Thymus (tissue), 11 donors: ENCODE measurements at regions not wholly inside any gene's neighbourhood (a gene's known extent, or its start where the extent isn't known, plus 50 kb on each side); places are given as distances from the start of the nearest gene placed in this dataset.
"Not testable (repeated sequence)": the region's sequence is repeated elsewhere in the genome, so short reads cannot be mapped to it uniquely, and the experiment has no call there.

Experiments used
- DNase-seq, 9 donors: peaks; one replicate each; pipeline ENCODE4 v3.0.0-alpha.2; 2013; ENCODE audit warnings: low spot score in 9 of 9, low read depth in 6 of 9, missing footprints in 1 of 9
- H3K27ac ChIP-seq, 2 donors: one replicate each; pipeline ENCODE4 v1.5.1; 2013; ENCODE audit warnings: control low read depth in 1 of 2, low read depth in 1 of 2, low read length in 1 of 2, mild to moderate bottlenecking in 1 of 2, moderate library complexity in 1 of 2
- H3K27me3 ChIP-seq, 2 donors: one replicate each; pipeline ENCODE4 v1.5.1; 2013; ENCODE audit warnings: low read length in 1 of 2; ENCODE audit not compliant: control insufficient read depth in 2 of 2, insufficient read depth in 1 of 2
- H3K36me3 ChIP-seq, 2 donors: one replicate each; pipeline ENCODE4 v1.5.1; 2013; ENCODE audit warnings: low read length in 1 of 2, mild to moderate bottlenecking in 1 of 2, moderate library complexity in 1 of 2; ENCODE audit not compliant: control insufficient read depth in 2 of 2, insufficient read depth in 2 of 2
- H3K4me1 ChIP-seq, 2 donors: one replicate each; pipeline ENCODE4 v1.5.1; 2013; ENCODE audit warnings: low read length in 2 of 2; ENCODE audit not compliant: control insufficient read depth in 2 of 2, insufficient read depth in 2 of 2
- H3K4me3 ChIP-seq, 2 donors: one replicate each; pipeline ENCODE4 v1.5.1; 2013; ENCODE audit warnings: low read length in 2 of 2, control low read depth in 1 of 2, mild to moderate bottlenecking in 1 of 2
- H3K9me3 ChIP-seq, 2 donors: one replicate each; pipeline ENCODE4 v1.5.1; 2013; ENCODE audit warnings: low read length in 1 of 2, mild to moderate bottlenecking in 1 of 2; ENCODE audit not compliant: control insufficient read depth in 2 of 2, insufficient read depth in 1 of 2
- WGBS: extraction: QIAGEN DNeasy Blood & Tissue Kit; methylation state at CpG from one replicate; pipeline ENCODE4 v1.1.7; 2013; 5-methylcytosine and 5-hydroxymethylcytosine counted together
- donor health status: healthy.

DNA sequence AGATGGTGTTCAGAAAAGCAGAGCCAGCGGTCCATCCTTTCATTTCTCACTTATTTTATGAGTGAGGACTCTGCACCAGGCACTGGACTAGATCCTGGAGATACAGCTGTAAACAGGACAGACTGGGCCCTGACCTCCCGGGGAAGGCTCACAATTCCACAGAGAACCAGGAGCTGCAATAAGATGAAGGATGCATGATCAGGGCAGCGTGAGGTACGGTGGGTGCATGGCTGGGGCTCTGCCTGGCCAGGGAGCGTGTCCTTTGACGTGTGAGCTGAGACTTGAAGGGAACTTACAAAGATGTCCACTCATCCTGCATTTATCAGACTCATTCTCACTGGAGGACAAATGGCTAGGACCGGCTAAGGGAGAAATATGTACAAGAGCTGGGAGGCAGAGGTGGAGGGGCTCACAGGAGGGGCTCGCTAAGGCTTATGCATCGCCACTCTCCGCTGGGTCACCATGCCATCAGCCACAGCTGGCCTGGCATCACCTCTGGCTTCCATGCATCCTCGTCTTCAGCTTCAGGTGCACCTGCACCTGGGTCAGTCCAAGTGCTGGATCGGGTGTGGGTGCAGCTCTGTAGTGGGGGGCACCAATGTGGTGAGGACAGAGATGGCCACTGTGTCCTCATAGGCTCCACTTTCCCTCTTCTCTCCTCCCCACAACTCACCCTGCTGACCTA lies 213.9 kb downstream of the TOMM20 start:
- Histone ChIP-seq H3K4me3 (no peak overlapping the region), H3K4me1 (peaks cover 0 to 34% of the 10 kb centered on the region in 2 donors), H3K9me3 (peaks cover 0 to 9% of the 10 kb centered on the region in 2 donors), H3K27ac (no peak overlapping the region), H3K36me3 (no peaks in the 10 kb centered on the region), H3K27me3 (no peaks in the 10 kb centered on the region)
- no peak for DNase-seq
- 97% methylated on average over 12 of the region's 12 CpGs for WGBS

DNA sequence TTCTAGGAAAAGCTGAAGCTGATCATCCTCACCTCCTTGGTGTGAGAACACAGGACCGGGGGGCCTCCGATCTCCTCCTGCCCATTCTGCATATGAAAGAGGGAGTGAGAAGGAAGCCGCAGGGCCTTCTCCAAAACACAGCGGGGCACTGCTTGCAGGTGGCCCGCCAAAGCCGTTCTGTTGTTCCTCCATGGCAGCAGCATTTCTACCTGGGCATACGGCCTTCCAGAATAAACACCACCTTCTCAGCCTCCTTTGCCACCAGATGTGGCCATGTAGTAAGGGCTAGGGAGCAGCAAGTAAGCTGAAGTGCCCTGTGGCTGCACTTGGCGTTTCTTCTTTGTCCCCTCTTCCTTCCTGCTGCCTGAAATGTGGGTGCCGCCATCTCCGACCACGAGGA lies 214.9 kb downstream of the TOMM20 start:
- no peaks in the 10 kb centered on the region for H3K36me3 ChIP-seq
- peaks cover 0 to 9% of the 10 kb centered on the region in 2 donors for H3K9me3 ChIP-seq
- H3K4me3 ChIP-seq = no peak overlapping the region
- no peak for DNase-seq
- H3K27me3 ChIP-seq = no peaks in the 10 kb centered on the region
- no peak overlapping the region for H3K27ac ChIP-seq
- peaks cover 0 to 30% of the 10 kb centered on the region in 2 donors for H3K4me1 ChIP-seq
- 96% methylated on average over 11 of the region's 11 CpGs for WGBS

GRCh38 chr1:234913278-234913649 lies 215.4 kb downstream of the TOMM20 start:
- H3K4me3 ChIP-seq = no peak overlapping the region
- DNase-seq = no peak
- peaks cover 0 to 25% of the 10 kb centered on the region in 2 donors for H3K4me1 ChIP-seq
- H3K36me3 ChIP-seq = no peaks in the 10 kb centered on the region
- H3K27me3 ChIP-seq = no peaks in the 10 kb centered on the region
- H3K27ac ChIP-seq = no peak overlapping the region
- WGBS = 96% methylated on average over 8 of the region's 8 CpGs
- peaks cover 0 to 9% of the 10 kb centered on the region in 2 donors for H3K9me3 ChIP-seq

GRCh38 chr1:234912548-234913277 lies 215.9 kb downstream of the TOMM20 start:
- Histone ChIP-seq H3K4me1 (peaks cover 0 to 22% of the 10 kb centered on the region in 2 donors), H3K9me3 (peaks cover 0 to 9% of the 10 kb centered on the region in 2 donors), H3K36me3 (no peaks in the 10 kb centered on the region), H3K27ac (no peak overlapping the region), H3K27me3 (no peaks in the 10 kb centered on the region), H3K4me3 (no peak overlapping the region)
- peak in 1 of 9 donors; percentile 45 for DNase-seq
- WGBS = 80% methylated on average over 9 of the region's 9 CpGs

GRCh38 chr1:234911787-234912186 lies 216.8 kb downstream of the TOMM20 start:
- Histone ChIP-seq H3K4me1 (peaks cover 0 to 22% of the 10 kb centered on the region in 2 donors), H3K36me3 (no peaks in the 10 kb centered on the region), H3K27ac (peak overlapping the region in 1 of 2 donors; percentile 10), H3K27me3 (no peaks in the 10 kb centered on the region), H3K9me3 (peaks cover 0 to 9% of the 10 kb centered on the region in 2 donors), H3K4me3 (no peak overlapping the region)
- DNase-seq = peak in 1 of 9 donors; percentile 39
- 32% methylated on average over 8 of the region's 8 CpGs for WGBS

DNA sequence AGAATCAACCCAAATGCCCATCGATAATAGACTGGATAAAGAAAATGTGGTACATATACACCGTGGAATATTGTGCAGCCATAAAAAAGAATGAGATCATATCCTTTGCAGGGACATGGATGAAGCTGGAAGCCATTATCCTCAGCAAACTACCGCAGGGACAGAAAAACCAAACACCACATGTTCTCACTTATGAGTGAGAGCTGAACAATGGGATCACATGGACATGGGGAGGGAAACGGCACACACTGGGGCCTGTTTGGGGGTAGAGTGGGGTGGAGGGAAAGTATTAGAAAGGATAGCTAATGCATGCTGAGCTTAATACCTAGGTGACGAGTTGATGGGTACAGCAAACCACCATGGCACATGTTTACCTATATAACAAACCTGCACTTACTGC lies 217.5 kb downstream of the TOMM20 start:
- 96% methylated on average over 5 of the region's 5 CpGs for WGBS
- not testable (repeated sequence) for H3K9me3 ChIP-seq

DNA sequence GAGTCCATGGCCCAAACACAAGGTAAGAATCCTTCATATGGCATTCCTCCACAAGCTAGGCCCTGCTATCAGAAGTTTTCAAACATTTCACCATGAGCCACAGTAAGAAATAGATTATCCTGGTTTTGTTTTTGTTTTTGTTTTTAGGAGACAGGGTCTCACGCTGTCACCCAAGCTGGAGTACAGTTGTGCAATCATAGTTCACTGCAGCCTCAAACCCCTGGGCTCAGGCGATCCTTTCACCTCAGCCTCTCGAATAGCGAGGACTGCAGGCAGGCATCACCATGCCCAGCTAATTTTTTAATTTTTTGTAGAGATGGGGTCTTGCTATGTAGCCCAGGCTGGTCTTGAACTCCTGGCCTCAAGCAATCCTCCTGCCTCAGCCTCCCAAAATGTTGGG lies 218.8 kb downstream of the TOMM20 start:
- WGBS = 98% methylated on average over 4 of the region's 4 CpGs
- peaks cover 0 to 16% of the 10 kb centered on the region in 2 donors for H3K4me1 ChIP-seq

More for the DNA sequence above, 217.5 kb downstream of the TOMM20 start:
- H3K27ac ChIP-seq, H3K27me3 ChIP-seq, H3K4me3 ChIP-seq, H3K36me3 ChIP-seq, DNase-seq: not testable (repeated sequence)
- H3K4me1 ChIP-seq = peaks cover 0 to 20% of the 10 kb centered on the region in 2 donors

GRCh38 chr1:234909307-234909810 lies 219.3 kb downstream of the TOMM20 start:
- 94% methylated on average over 1 of the region's 1 CpG for WGBS
- H3K36me3 ChIP-seq = no peaks in the 10 kb centered on the region
- no peak for DNase-seq
- H3K4me3 ChIP-seq = no peak overlapping the region
- H3K9me3 ChIP-seq = peaks cover 0 to 9% of the 10 kb centered on the region in 2 donors
- H3K27ac ChIP-seq = no peak overlapping the region
- H3K27me3 ChIP-seq = no peaks in the 10 kb centered on the region
- H3K4me1 ChIP-seq = peaks cover 0 to 16% of the 10 kb centered on the region in 2 donors

More for the DNA sequence above, 218.8 kb downstream of the TOMM20 start:
- H3K9me3 ChIP-seq = peaks cover 0 to 9% of the 10 kb centered on the region in 2 donors
- H3K27me3 ChIP-seq = no peaks in the 10 kb centered on the region
- H3K36me3 ChIP-seq = no peaks in the 10 kb centered on the region
- H3K4me3 ChIP-seq = no peak overlapping the region
- no peak overlapping the region for H3K27ac ChIP-seq
- no peak for DNase-seq

GRCh38 chr1:234908571-234908970 lies 220.1 kb downstream of the TOMM20 start:
- no peak for DNase-seq
- 92% methylated on average over 9 of the region's 9 CpGs for WGBS
- Histone ChIP-seq H3K9me3 (peaks cover 0 to 5% of the 10 kb centered on the region in 2 donors), H3K4me1 (peaks cover 0 to 16% of the 10 kb centered on the region in 2 donors), H3K27ac (no peak overlapping the region), H3K27me3 (no peaks in the 10 kb centered on the region), H3K36me3 (no peaks in the 10 kb centered on the region), H3K4me3 (no peak overlapping the region)
